Ishikawa (cell line): ENCODE measurements at regions not wholly inside any gene's neighbourhood (a gene's known extent, or its start where the extent isn't known, plus 50 kb on each side); places are given as distances from the start of the nearest gene placed in this dataset.

Experiments used
- RAD21 ChIP-seq: IDR thresholded peaks from 2 replicates; pipeline ENCODE4 v1.6.1; 2012; ENCODE audit warnings: low read depth
- YY1 ChIP-seq: IDR thresholded peaks from 2 replicates; pipeline ENCODE4 v1.6.1; 2012; ENCODE audit warnings: low read depth
- TF ChIP-seq, protein P1 (sequence below): IDR thresholded peaks from 2 replicates; pipeline ENCODE4 v1.6.1; 2012

DNA sequence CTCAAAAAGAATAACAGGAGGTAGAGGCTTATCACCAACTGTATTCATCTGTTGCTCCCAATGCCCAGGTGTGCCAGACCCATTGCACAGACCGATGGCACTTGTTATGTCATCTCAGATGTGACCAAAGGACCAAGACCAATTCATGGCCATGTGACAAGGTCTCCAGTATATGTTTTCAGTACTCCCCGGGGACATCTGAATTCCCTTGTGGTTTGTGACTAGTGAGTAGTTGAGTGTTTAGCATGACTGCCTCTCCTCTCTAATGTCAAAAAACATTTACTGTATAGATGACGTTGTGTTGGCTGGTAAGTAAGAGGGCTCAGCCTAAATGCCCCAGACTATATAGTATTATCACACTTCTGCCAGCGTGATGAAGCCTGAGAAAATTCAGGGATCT is 202.1 kb upstream of the SMIM30 start:
- no peak for TF ChIP-seq YY1
- TF ChIP-seq, protein P1, sequence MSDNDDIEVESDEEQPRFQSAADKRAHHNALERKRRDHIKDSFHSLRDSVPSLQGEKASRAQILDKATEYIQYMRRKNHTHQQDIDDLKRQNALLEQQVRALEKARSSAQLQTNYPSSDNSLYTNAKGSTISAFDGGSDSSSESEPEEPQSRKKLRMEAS, result no peak
- TF ChIP-seq RAD21, result no peak
